ENCODE measurements at regions not wholly inside any gene's neighbourhood (a gene's known extent, or its start where the extent isn't known, plus 50 kb on each side); places are given as distances from the start of the nearest gene placed in this dataset.

DNA sequence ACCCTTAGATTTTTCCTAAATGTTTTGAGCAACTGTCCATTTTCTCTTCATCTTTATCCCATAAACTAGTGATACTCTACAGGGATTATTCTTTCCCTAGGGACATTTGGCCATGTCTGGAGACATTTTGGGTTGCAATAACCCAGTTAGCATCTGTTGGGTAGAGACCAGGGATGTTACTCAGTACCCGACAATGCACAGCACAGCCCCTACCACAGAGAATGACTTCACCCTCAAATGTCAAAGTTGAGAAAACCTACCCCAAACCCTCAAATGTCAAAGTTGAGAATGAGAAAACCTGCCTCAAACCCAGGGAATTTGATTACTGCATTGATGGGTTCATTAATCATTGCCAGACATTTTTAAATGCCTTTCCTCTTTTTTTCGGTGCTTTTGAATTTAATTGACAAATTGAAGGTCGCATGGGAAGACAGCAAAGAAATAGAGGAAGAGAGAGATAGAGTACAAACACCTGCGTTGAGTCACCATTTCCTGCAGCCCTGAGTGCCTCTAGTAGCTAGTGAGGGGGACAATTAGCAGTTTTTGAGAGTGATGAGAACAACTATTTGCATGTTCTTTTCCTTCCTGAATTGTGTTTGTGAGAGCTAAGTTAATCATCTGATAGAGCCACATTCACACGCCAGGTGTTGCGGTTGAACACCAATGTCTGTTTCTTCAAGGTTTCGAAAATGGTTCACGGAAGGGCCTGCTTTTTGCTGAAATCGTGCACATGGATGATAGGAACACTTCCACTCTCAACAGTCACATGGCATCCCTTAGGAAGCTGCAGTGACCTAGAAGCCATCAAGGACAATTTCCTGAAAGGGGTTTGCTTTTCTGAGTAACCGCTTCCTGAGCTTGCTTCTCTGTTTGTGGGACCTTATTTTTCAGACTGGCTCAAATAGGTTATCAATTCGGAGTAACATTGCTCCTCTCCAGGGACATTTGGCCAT lies 203.9 kb upstream of the VCX3A start:
- no peak overlapping the region for H3K4me3 ChIP-seq (ENCODE audit: low read depth, low read length)
- TF ChIP-seq, protein P1, sequence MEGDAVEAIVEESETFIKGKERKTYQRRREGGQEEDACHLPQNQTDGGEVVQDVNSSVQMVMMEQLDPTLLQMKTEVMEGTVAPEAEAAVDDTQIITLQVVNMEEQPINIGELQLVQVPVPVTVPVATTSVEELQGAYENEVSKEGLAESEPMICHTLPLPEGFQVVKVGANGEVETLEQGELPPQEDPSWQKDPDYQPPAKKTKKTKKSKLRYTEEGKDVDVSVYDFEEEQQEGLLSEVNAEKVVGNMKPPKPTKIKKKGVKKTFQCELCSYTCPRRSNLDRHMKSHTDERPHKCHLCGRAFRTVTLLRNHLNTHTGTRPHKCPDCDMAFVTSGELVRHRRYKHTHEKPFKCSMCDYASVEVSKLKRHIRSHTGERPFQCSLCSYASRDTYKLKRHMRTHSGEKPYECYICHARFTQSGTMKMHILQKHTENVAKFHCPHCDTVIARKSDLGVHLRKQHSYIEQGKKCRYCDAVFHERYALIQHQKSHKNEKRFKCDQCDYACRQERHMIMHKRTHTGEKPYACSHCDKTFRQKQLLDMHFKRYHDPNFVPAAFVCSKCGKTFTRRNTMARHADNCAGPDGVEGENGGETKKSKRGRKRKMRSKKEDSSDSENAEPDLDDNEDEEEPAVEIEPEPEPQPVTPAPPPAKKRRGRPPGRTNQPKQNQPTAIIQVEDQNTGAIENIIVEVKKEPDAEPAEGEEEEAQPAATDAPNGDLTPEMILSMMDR (IDR thresholded peaks at IDR 0.05; ENCODE audit: control insufficient read depth, extremely low read depth, insufficient read depth), result no peak
- DNase-seq (ENCODE audit: low read depth), result no peak

DNA sequence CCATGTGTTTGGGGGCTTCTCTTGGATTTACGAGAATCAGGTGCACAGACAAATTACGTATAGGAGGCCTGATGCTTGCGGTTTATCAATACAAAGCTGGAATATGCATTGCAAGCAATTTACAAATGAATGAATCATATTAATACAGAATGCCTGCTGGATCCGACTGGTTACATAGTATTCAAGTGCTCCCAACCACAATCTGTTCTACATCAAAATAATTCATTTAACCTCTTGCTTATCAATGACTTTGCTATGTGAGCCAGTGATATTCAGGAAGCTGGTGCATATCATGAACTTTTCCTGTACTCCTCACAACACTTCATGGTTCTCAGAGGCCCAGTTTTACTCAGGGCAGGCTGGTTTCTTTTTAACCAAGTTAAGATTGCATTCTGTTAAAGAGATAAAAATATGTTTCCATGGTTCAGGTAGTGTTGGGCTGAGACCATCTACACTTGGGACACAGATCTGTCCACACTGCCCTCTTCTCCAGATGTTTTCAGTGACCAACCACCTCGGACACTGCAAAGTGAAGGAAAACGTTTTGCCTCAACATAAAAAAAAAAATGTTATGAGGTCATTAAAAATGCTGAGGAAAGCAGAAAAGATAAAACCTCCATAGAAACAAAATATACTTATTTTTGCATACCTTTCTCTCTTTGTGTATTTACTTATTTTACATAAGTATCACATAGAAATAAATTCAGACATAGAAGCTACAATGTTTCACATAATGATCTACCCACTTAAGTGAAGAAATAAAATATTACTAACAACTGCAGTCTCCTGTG lies 200.1 kb upstream of the VCX3A start:
- DNase-seq (ENCODE audit: low read depth), result no peak
- TF ChIP-seq, protein P1 (IDR thresholded peaks at IDR 0.05; ENCODE audit: control insufficient read depth, extremely low read depth, insufficient read depth), result no peak
- no peak overlapping the region for H3K4me3 ChIP-seq (ENCODE audit: low read depth, low read length)

DNA sequence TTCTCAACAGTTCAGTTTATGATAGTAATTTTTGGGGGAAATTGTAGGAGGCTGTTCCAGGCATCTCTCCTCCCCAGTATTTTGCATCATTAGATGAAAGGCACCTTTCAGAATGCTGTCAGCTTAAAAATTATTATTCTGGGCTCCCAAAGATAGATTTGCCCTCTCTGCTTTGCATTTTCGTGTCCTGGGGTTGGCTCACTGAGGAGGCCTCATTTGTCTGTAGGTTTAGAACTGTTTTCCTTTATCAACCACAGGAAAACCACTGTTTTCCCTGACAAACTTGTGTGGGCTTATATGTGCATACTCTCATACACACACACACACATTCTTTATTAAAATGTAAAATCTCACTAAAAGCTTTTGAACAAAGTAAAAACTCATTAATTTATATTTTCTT lies 197.2 kb upstream of the VCX3A start:
- H3K4me3 ChIP-seq (ENCODE audit: low read depth, low read length), result no peak overlapping the region
- DNase-seq (ENCODE audit: low read depth), result no peak
- TF ChIP-seq, protein P1 (IDR thresholded peaks at IDR 0.05; ENCODE audit: control insufficient read depth, extremely low read depth, insufficient read depth), result no peak

DNA sequence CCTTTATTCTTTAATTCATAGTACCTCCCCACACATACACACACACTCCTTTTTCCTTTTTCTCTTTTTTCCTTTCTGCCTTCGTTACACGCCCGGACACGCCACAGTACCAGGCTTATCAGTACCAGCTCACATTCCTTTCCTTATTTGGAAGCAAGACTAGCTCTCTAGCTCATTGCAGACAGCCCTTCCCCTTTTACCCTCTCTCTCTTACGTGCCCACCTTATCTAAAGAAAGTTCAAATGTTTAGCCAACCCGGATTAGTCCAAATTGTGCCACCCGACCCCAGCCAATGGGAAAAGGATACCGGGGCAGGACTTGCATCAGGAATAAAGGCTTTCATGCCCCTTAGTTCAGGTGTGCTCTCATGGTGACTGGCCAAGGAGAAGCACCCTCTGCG lies 194.7 kb upstream of the VCX3A start:
- DNase-seq (ENCODE audit: low read depth), result no peak
- TF ChIP-seq, protein P1 (IDR thresholded peaks at IDR 0.05; ENCODE audit: control insufficient read depth, extremely low read depth, insufficient read depth), result no peak
- H3K4me3 ChIP-seq (ENCODE audit: low read depth, low read length), result no peak overlapping the region

DNA sequence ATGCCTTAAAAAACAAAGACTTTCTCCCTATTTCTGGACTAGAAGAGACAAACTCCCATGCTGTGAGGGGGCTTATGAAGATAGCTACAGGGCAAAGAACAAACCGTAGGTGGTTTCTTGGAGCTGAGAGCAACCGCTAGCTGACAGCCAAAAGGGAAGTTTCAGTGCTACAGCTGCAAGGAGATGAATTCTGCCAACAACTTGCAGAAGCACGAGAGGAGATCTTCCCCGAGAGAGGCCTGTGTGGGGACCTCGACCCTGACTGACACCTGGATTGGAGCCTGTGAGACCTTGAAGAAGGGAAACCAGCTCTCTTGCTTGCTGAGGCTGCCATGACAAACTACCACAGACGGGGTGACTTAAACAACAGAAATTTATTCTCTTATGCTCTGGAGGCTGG lies 183.8 kb upstream of the VCX3A start:
- TF ChIP-seq, protein P1 (IDR thresholded peaks at IDR 0.05; ENCODE audit: control insufficient read depth, extremely low read depth, insufficient read depth), result no peak
- no peak for DNase-seq (ENCODE audit: low read depth)
- H3K4me3 ChIP-seq (ENCODE audit: low read depth, low read length), result no peak overlapping the region

DNA sequence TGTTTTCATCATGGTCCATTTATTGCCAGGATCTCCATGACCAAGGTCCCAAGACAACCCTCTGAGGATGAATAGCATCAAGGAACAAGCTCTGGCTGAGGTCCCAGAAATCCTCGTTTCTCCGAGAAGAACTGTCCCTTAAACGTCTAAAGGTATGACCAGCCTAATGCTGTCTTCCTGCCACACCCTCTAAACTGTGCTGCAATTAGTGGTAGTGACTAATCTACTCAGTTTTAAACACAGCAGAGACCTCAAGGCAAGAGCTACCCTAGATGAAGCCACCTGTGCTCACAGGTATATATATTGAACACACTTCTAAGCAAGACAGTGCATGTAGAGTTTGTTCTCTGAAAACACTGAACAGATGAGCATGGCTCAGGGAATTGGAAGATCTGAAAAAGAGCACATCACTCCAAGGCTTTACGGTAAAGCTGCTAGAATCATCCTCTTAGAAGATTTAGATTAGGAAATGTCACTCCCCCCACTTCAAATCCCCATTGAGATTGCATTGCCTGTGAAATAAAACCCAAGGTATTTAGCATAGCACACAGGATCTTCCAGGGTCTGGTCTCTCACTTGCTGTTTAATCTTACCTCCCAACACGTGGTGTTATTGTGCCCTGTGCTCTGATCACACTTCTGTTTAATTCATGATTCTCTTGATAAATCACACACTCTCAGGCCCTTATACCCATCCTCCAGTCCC lies 173.9 kb upstream of the VCX3A start:
- TF ChIP-seq, protein P1 (IDR thresholded peaks at IDR 0.05; ENCODE audit: control insufficient read depth, extremely low read depth, insufficient read depth), result no peak
- no peak for DNase-seq (ENCODE audit: low read depth)
- no peak overlapping the region for H3K4me3 ChIP-seq (ENCODE audit: low read depth, low read length)

All from LNCaP clone FGC (cell line).